ENCODE measurements at regions not wholly inside any gene's neighbourhood (a gene's known extent, or its start where the extent isn't known, plus 50 kb on each side); places are given as distances from the start of the nearest gene placed in this dataset.

DNA sequence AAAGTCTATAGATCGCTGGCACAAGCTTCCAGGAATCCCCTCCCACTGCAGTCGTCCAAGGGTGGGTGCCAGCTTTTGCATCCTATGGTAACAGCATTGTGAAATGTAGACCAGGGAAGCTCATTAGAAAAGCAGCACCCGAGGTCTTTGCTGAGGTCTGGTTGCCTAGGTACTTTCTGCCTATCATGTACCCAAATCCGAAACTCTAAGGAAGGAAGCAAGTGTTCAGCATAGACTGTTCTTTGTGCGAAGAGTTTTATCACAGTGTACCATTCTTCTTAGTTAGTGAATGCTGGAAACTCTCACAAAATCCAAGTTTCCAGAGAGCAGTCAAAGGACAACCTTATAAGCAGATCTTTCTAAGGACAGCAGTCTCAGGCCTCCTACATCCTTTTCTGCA lies 1532.7 kb upstream of the TMEM132C start:
- H3K9me3 Mint-ChIP-seq (ENCODE audit: low read depth, unreplicated experiment) = no peaks in the 10 kb centered on the region
- intact Hi-C loops (cut with micrococcal nuclease; ENCODE audit: unreplicated experiment) = no loop called here
- TF ChIP-seq CTCF (IDR thresholded peaks at IDR 0.05; ENCODE audit: unreplicated experiment) = no peak
- no peaks in the 10 kb centered on the region for H3K27me3 Mint-ChIP-seq (ENCODE audit: unreplicated experiment)
- DNase-seq = no peak
- no peak overlapping the region for H3K27ac Mint-ChIP-seq (ENCODE audit: unreplicated experiment)
- BruUV-seq (replicated peaks) = no TSS peak
- no peaks in the 10 kb centered on the region for H3K36me3 Mint-ChIP-seq (ENCODE audit: insufficient read depth, unreplicated experiment)
- CTCF ChIA-PET = interaction anchor here (0.6 kb wide), 1 partner anchor 11 kb away, joined by 4 read pairs; no protein-coding TSS in a partner anchor
- H3K4me1 Mint-ChIP-seq (ENCODE audit: low read depth, unreplicated experiment) = no peaks in the 10 kb centered on the region
- H3K4me3 Mint-ChIP-seq (ENCODE audit: low read depth, unreplicated experiment) = no peak overlapping the region

DNA sequence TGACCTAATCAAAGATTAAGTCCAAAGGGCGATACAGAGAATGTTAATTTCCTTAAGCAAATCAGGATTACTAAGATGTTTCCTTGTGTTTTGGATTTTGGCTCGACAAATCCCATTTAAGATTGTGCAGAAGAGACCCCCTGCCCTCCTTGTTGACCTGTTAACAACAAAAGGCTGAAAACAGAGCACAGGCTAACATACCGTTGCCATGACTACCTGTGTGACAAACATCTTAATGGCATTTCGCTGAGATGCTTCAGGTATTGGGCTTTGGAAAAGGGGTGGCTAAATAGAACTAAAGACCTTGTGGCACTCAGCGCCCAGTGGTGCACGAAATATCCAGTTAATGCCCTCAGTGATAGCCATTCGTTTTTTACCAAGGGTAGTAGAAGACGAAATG lies 1532.3 kb upstream of the TMEM132C start:
- TF ChIP-seq CTCF (IDR thresholded peaks at IDR 0.05; ENCODE audit: unreplicated experiment) = no peak
- no peaks in the 10 kb centered on the region for H3K27me3 Mint-ChIP-seq (ENCODE audit: unreplicated experiment)
- no peak overlapping the region for H3K27ac Mint-ChIP-seq (ENCODE audit: unreplicated experiment)
- intact Hi-C loops (cut with micrococcal nuclease; ENCODE audit: unreplicated experiment) = no loop called here
- H3K36me3 Mint-ChIP-seq (ENCODE audit: insufficient read depth, unreplicated experiment) = no peaks in the 10 kb centered on the region
- no peak for DNase-seq
- H3K4me1 Mint-ChIP-seq (ENCODE audit: low read depth, unreplicated experiment) = no peaks in the 10 kb centered on the region
- H3K9me3 Mint-ChIP-seq (ENCODE audit: low read depth, unreplicated experiment) = no peaks in the 10 kb centered on the region
- H3K4me3 Mint-ChIP-seq (ENCODE audit: low read depth, unreplicated experiment) = no peak overlapping the region
- CTCF ChIA-PET = no interaction called here
- BruUV-seq (replicated peaks) = no TSS peak

DNA sequence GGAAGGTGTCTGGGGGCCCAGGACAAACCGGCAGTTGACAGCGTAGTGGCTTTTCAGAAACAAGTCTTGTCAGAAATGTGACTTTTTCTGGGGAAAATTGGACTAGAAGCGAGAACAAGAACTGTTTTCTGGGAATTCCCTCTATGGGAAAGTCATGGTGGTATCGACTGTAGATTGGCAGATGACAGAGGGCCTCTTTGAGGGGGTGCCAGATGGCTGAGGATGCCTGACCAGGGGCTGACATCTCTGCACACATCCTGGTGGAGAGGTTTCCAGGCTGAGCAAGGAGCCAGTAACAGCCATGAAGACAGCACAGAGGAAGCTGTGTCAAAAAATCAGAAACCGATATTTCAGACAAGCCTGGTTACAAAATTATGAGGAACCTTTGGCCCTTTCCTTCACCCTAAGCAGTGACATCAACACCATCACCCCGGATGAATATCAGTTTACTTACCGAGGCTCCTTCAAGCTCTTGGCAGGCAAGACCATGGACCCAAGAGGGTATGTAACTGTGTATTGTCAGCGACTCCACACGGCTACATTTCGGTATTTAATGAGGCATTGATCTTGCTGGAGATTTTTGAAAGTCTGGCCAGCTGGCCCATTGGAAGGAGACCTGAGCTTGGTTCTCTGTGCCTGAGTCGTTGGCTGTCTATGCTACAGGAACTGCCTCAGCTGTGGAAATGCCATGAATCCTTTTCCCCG lies 1525.3 kb upstream of the TMEM132C start:
- Mint-ChIP-seq H3K36me3 (ENCODE audit: insufficient read depth, unreplicated experiment) (no peaks in the 10 kb centered on the region), H3K4me1 (ENCODE audit: low read depth, unreplicated experiment) (no peaks in the 10 kb centered on the region), H3K27ac (ENCODE audit: unreplicated experiment) (no peak overlapping the region), H3K4me3 (ENCODE audit: low read depth, unreplicated experiment) (no peak overlapping the region), H3K9me3 (ENCODE audit: low read depth, unreplicated experiment) (peaks cover 8% of the 10 kb centered on the region), H3K27me3 (ENCODE audit: unreplicated experiment) (no peaks in the 10 kb centered on the region)
- TF ChIP-seq CTCF (IDR thresholded peaks at IDR 0.05; ENCODE audit: unreplicated experiment) = no peak
- CTCF ChIA-PET = no interaction called here
- no peak for DNase-seq
- intact Hi-C loops (cut with micrococcal nuclease; ENCODE audit: unreplicated experiment) = no loop called here
- BruUV-seq (replicated peaks) = no TSS peak

- H3K4me1 Mint-ChIP-seq (ENCODE audit: low read depth, unreplicated experiment) = no peaks in the 10 kb centered on the region
- intact Hi-C loops (cut with micrococcal nuclease; ENCODE audit: unreplicated experiment) = no loop called here
- CTCF ChIA-PET = no interaction called here
- BruUV-seq (replicated peaks) = no TSS peak
- no peak for DNase-seq
- no peak overlapping the region for H3K4me3 Mint-ChIP-seq (ENCODE audit: low read depth, unreplicated experiment)
- H3K36me3 Mint-ChIP-seq (ENCODE audit: insufficient read depth, unreplicated experiment) = no peaks in the 10 kb centered on the region
- H3K27ac Mint-ChIP-seq (ENCODE audit: unreplicated experiment) = no peak overlapping the region
- peaks cover 8% of the 10 kb centered on the region for H3K9me3 Mint-ChIP-seq (ENCODE audit: low read depth, unreplicated experiment)
- TF ChIP-seq CTCF (IDR thresholded peaks at IDR 0.05; ENCODE audit: unreplicated experiment) = no peak
- no peaks in the 10 kb centered on the region for H3K27me3 Mint-ChIP-seq (ENCODE audit: unreplicated experiment)
Measured at GRCh38 chr12:126742241-126742641, 1524.7 kb upstream of the TMEM132C start.
